ENCODE measurements at regions not wholly inside any gene's neighbourhood (a gene's known extent, or its start where the extent isn't known, plus 50 kb on each side); places are given as distances from the start of the nearest gene placed in this dataset.

- H3K4me2 ChIP-seq (ENCODE audit: control insufficient read depth, insufficient read depth), result no peak overlapping the region
- intact Hi-C loops (cut with micrococcal nuclease; ENCODE audit: unreplicated experiment) (no loop called here), in situ Hi-C loops (cut with MboI) (no loop called here)
- H3K9me3 ChIP-seq (replicated peaks; ENCODE audit: control insufficient read depth, insufficient read depth, low read length), result no peaks in the 10 kb centered on the region
- no peaks in the 10 kb centered on the region for H3K36me3 ChIP-seq (ENCODE audit: control insufficient read depth in 2 of 2, insufficient read depth in 2 of 2, low read length in 1 of 2)
- CTCF ChIA-PET, result no interaction called here
- H3K79me2 ChIP-seq (ENCODE audit: control insufficient read depth, insufficient read depth, low read length), result no peaks in the 10 kb centered on the region
- RAD21 ChIA-PET (ENCODE audit: unreplicated experiment), result no interaction called here
- H3K27me3 ChIP-seq (replicated peaks in 1 of 2; ENCODE audit: control insufficient read depth in 2 of 2, insufficient read depth in 2 of 2, low read length in 1 of 2), result no peaks in the 10 kb centered on the region
- no peak overlapping the region for H3K27ac ChIP-seq (ENCODE audit: control insufficient read depth, insufficient read depth)
- FAIRE-seq, result no peak
- WGBS (ENCODE audit: insufficient coverage, insufficient replicate concordance, low lambda C conversion rate, missing lambda C conversion rate), result 59% methylated on average over 4 of the region's 4 CpGs
- no peak for ATAC-seq
- no peak overlapping the region for H2AFZ ChIP-seq (ENCODE audit: control insufficient read depth, low read depth, low read length)
- TF ChIP-seq ELK1 (IDR thresholded peaks at IDR 0.05; ENCODE audit: low read depth, low read length), result no peak
- no peak for TF ChIP-seq DPF2 (IDR thresholded peaks at IDR 0.05)
- TF ChIP-seq CEBPB (IDR thresholded peaks at IDR 0.05; ENCODE audit: borderline replicate concordance in 1 of 2, low read depth in 2 of 2, low read length in 2 of 2), result no peak
- no peak for TF ChIP-seq FOXM1 (IDR thresholded peaks at IDR 0.05; ENCODE audit: low read depth, low read length)
- TF ChIP-seq IRF5 (IDR thresholded peaks at IDR 0.05; ENCODE audit: borderline replicate concordance), result no peak
- no peak for TF ChIP-seq MAX (IDR thresholded peaks at IDR 0.05; ENCODE audit: low read depth, low read length)
- no peak for TF ChIP-seq NRF1 (conservative IDR thresholded peaks at IDR 0.05; ENCODE audit: low read depth, low read length)
- DNase-seq (ENCODE audit: low read depth, low spot score), result no peak
- no peaks in the 10 kb centered on the region for H3K4me1 ChIP-seq (ENCODE audit: control insufficient read depth, insufficient read depth, low read length)
- SMC1A ChIA-PET (ENCODE audit: uncharacterized antibody, unreplicated experiment), result interaction anchor here (0.7 kb wide), 1 partner anchor 18 kb away, joined by 3 read pairs; no protein-coding TSS in a partner anchor
- H3K4me3 ChIP-seq, result no peak overlapping the region
- no peak overlapping the region for H3K9ac ChIP-seq (ENCODE audit: control insufficient read depth, insufficient read depth, low read length)
- POLR2A ChIA-PET, result no interaction called here
- H4K20me1 ChIP-seq (ENCODE audit: control insufficient read depth, insufficient read depth), result no peaks in the 10 kb centered on the region
- no TSS peak for BruUV-seq (replicated peaks)
Observed at GRCh38 chr1:194917769-194918168, 1690.5 kb downstream of the KCNT2 start.
